IMR-90 (cell line): ENCODE measurements at regions not wholly inside any gene's neighbourhood (a gene's known extent, or its start where the extent isn't known, plus 50 kb on each side); places are given as distances from the start of the nearest gene placed in this dataset.

Source experiments
- ATAC-seq: fragments of 200-7000 bp; cut with Tn5 transposase; 2 replicates; pipeline ENCODE4 v1.9.1; 2020; ENCODE audit warnings: low read depth, mild to moderate bottlenecking, moderate library complexity
- BruUV-seq: library from RNA; stranded (reverse); fragments of 400-500 nt; replicated peaks from 2 replicates; lab custom pipeline; 2021; lab: Mats Ljungman, UMichigan
- CTCF ChIA-PET: fragments of 300-600 bp; formaldehyde crosslinking; extraction: SDS; loops from one replicate; lab custom pipeline; 2021; ENCODE audit warnings: antibody characterized with exemption; lab: Yijun Ruan, JAX
- POLR2A ChIA-PET: fragments of 300-600 bp; sonication (Branson Sonifier 250); formaldehyde crosslinking; loops from one replicate; lab custom pipeline; 2022; ENCODE audit warnings: antibody characterized with exemption; ENCODE audit not compliant: unreplicated experiment; lab: Charles Lee
- DNase-seq: peaks from one replicate; pipeline ENCODE4 v3.0.0; 2013
- H2AFZ ChIP-seq: replicated peaks from 2 replicates; pipeline ENCODE3; 2013; ENCODE audit warnings: low read length, mild to moderate bottlenecking; ENCODE audit not compliant: poor library complexity
- H2AK5ac ChIP-seq: 2 replicates; pipeline ENCODE4 v1.6.1; 2013; ENCODE audit warnings: low read depth, low read length, inconsistent platforms
- H2AK9ac ChIP-seq: replicated peaks from 2 replicates; pipeline ENCODE3; 2013; ENCODE audit warnings: mild to moderate bottlenecking, low read depth, low read length, moderate library complexity; ENCODE audit not compliant: poor library complexity
- H2BK120ac ChIP-seq: 2 replicates; pipeline ENCODE4 v1.6.1; 2013; ENCODE audit warnings: low read depth, low read length, inconsistent platforms
- H2BK15ac ChIP-seq: 3 replicates; pipeline ENCODE4 v1.6.1; 2013; ENCODE audit warnings: low read depth, low read length, inconsistent platforms
- H2BK20ac ChIP-seq: 2 replicates; pipeline ENCODE4 v1.6.1; 2013; ENCODE audit warnings: low read depth, mild to moderate bottlenecking, inconsistent platforms, low read length, moderate library complexity
- H2BK5ac ChIP-seq: 2 replicates; pipeline ENCODE4 v1.6.1; 2013; ENCODE audit warnings: mild to moderate bottlenecking, low read depth, low read length, inconsistent platforms; ENCODE audit not compliant: poor library complexity, severe bottlenecking
- H3K14ac ChIP-seq: replicated peaks from 2 replicates; pipeline ENCODE4 v1.6.1; 2013; ENCODE audit warnings: low read depth, low read length, inconsistent platforms
- H3K18ac ChIP-seq: 2 replicates; pipeline ENCODE4 v1.6.1; 2013; ENCODE audit warnings: low read depth, low read length, control low read depth
- H3K23ac ChIP-seq: 2 replicates; pipeline ENCODE4 v1.6.1; 2013; ENCODE audit warnings: low read depth, low read length, inconsistent platforms
- H3K27ac ChIP-seq: 2 replicates; pipeline ENCODE4 v1.5.1; 2013; ENCODE audit warnings: mild to moderate bottlenecking, control low read depth, low read length; ENCODE audit not compliant: insufficient read depth
- H3K27me3 ChIP-seq: 2 replicates; pipeline ENCODE4 v1.6.1; 2013; ENCODE audit warnings: low read length; ENCODE audit not compliant: control insufficient read depth, insufficient read depth
- H3K36me3 ChIP-seq: 2 replicates; pipeline ENCODE4 v1.6.1; 2013; ENCODE audit warnings: low read length, mixed read lengths; ENCODE audit not compliant: control insufficient read depth, insufficient read depth
- H3K4ac ChIP-seq: 2 replicates; pipeline ENCODE4 v1.6.1; 2013; ENCODE audit warnings: low read depth, low read length, inconsistent platforms
- H3K4me1 ChIP-seq: 2 replicates; pipeline ENCODE4 v1.6.1; 2013; ENCODE audit warnings: low read length, mixed read lengths; ENCODE audit not compliant: control insufficient read depth, insufficient read depth
- H3K4me2 ChIP-seq: 2 replicates; pipeline ENCODE4 v1.6.1; 2013; ENCODE audit warnings: low read depth, mild to moderate bottlenecking, control low read depth, low read length, moderate library complexity
- H3K4me3 ChIP-seq: 2 replicates; pipeline ENCODE4 v1.5.1; 2013; ENCODE audit warnings: low read depth, mild to moderate bottlenecking, control low read depth, low read length, moderate library complexity; ENCODE audit not compliant: insufficient read depth
- H3K56ac ChIP-seq: 2 replicates; pipeline ENCODE4 v1.6.1; 2013; ENCODE audit warnings: low read length, inconsistent platforms; ENCODE audit not compliant: insufficient read depth; ENCODE audit errors: extremely low read depth
- H3K79me1 ChIP-seq, 2 experiments: 2 replicates each; pipeline ENCODE4 v1.6.1; 2013; ENCODE audit warnings: low read length in 2 of 2, inconsistent platforms in 1 of 2, low read depth in 1 of 2
- H3K9ac ChIP-seq: 2 replicates; pipeline ENCODE4 v1.6.1; 2013; ENCODE audit warnings: low read depth, low read length, control low read depth
- H3K9me1 ChIP-seq: 2 replicates; pipeline ENCODE4 v1.6.1; 2013; ENCODE audit warnings: low read length, inconsistent platforms; ENCODE audit not compliant: insufficient read depth
- H3K9me3 ChIP-seq: 2 replicates; pipeline ENCODE4 v1.6.1; 2013; ENCODE audit warnings: low read length; ENCODE audit not compliant: control insufficient read depth, insufficient read depth
- H4K20me1 ChIP-seq: 2 replicates; pipeline ENCODE4 v1.6.1; 2013; ENCODE audit warnings: low read length, inconsistent platforms; ENCODE audit not compliant: insufficient read depth
- H4K5ac ChIP-seq: 2 replicates; pipeline ENCODE4 v1.6.1; 2013; ENCODE audit warnings: mild to moderate bottlenecking, low read depth, low read length, control low read depth
- H4K8ac ChIP-seq, 2 experiments: 2 replicates each; pipeline ENCODE4 v1.6.1; 2013; ENCODE audit warnings: low read depth in 2 of 2, low read length in 2 of 2, control low read depth in 1 of 2, inconsistent platforms in 1 of 2
- H4K91ac ChIP-seq: 2 replicates; pipeline ENCODE4 v1.6.1; 2013; ENCODE audit warnings: low read depth, low read length, inconsistent platforms; ENCODE audit not compliant: insufficient read depth
- RAD21 ChIP-seq: IDR thresholded peaks from 2 replicates; pipeline ENCODE4 v1.6.1; 2012; ENCODE audit warnings: low read length, improper control_type of control experiment
- WGBS, 2 experiments: methylation state at CpG; one replicate each; pipeline versions ENCODE4 v1.1.5 to v1.1.7; 2013; ENCODE audit warnings: missing lambda C conversion rate in 2 of 2; ENCODE audit not compliant: insufficient read length in 1 of 2; ENCODE audit errors: extremely low coverage in 2 of 2; 5-methylcytosine and 5-hydroxymethylcytosine counted together
- dilution Hi-C: fragments of 300-500 bp; cut with HindIII; formaldehyde crosslinking; loops from one replicate; pipeline ENCODE4 v1.14.3; 2018; ENCODE audit warnings: low sequenced_read_pairs; ENCODE audit not compliant: unreplicated experiment
- in situ Hi-C: fragments of 300-500 bp; cut with MboI; formaldehyde crosslinking; loops from 3 replicates; pipeline ENCODE4 v1.14.3; 2019; ENCODE audit warnings: low sequenced_read_pairs, inconsistent platforms, mixed read lengths
- intact Hi-C: fragments of 100-400 bp; cut with micrococcal nuclease; formaldehyde crosslinking; loops from 2 replicates; pipeline ENCODE4 v1.10.0; 2022

GRCh38 chr5:68973696-68974095 is 120.1 kb upstream of the SLC30A5 start:
- dilution Hi-C loops (no loop called here), in situ Hi-C loops (no loop called here)
- POLR2A ChIA-PET, result no interaction called here

More at GRCh38 chr5:68973696-68974095, 120.1 kb upstream of the SLC30A5 start:
- ATAC-seq (no peak), DNase-seq (no peak)
- no peak overlapping the region for H3K4me2 ChIP-seq
- BruUV-seq, result no TSS peak
- H2BK5ac ChIP-seq, result no peak overlapping the region
- H2AFZ ChIP-seq, result no peak overlapping the region
- no peak overlapping the region for H2AK5ac ChIP-seq
- WGBS, 2 experiments, result 66% methylated on average over 3 of the region's 5 CpGs; no CpG with 5 or more reads in 1 of the 2 experiments
- H3K36me3 ChIP-seq, result no peaks in the 10 kb centered on the region
- H3K79me1 ChIP-seq, result no peaks in the 10 kb centered on the region
- no peak overlapping the region for H3K27ac ChIP-seq
- no peak overlapping the region for H4K91ac ChIP-seq
- no peak overlapping the region for H2AK9ac ChIP-seq
- TF ChIP-seq RAD21, result no peak
- no peak overlapping the region for H3K14ac ChIP-seq
- H3K9me3 ChIP-seq, result no peaks in the 10 kb centered on the region
- H3K23ac ChIP-seq, result no peak overlapping the region
- CTCF ChIA-PET, result no interaction called here
- H3K56ac ChIP-seq, result no peak overlapping the region
- H2BK120ac ChIP-seq, result no peak overlapping the region
- no peak overlapping the region for H3K9ac ChIP-seq
- intact Hi-C loops, result no loop called here
- no peak overlapping the region for H4K5ac ChIP-seq
- H2BK15ac ChIP-seq, result no peak overlapping the region
- H3K9me1 ChIP-seq, result no peaks in the 10 kb centered on the region
- peaks cover 2% of the 10 kb centered on the region for H3K27me3 ChIP-seq
- no peak overlapping the region for H3K4ac ChIP-seq
- H3K4me1 ChIP-seq, result no peaks in the 10 kb centered on the region
- no peak overlapping the region for H3K18ac ChIP-seq
- H3K4me3 ChIP-seq, result no peak overlapping the region
- H2BK20ac ChIP-seq, result no peak overlapping the region
- no peak overlapping the region for H4K8ac ChIP-seq
- H4K20me1 ChIP-seq, result no peaks in the 10 kb centered on the region
